Neural progenitor cell (in vitro differentiated cells): ENCODE measurements at regions not wholly inside any gene's neighbourhood (a gene's known extent, or its start where the extent isn't known, plus 50 kb on each side); places are given as distances from the start of the nearest gene placed in this dataset.
A peak's percentile ranks its signal among the peaks of the same experiment; 100 is the strongest.

ENCODE experiments used
- DNase-seq: peaks from one replicate; pipeline ENCODE4 v3.0.0-alpha.2; 2016; ENCODE audit warnings: low spot score
- H2AFZ ChIP-seq: fragments of 200-600 bp; sonication (generic); replicated peaks from 2 replicates; pipeline ENCODE4 v1.6.1; 2016; ENCODE audit warnings: antibody characterized with exemption
- H3F3A ChIP-seq: fragments of 200-600 bp; sonication (generic); 2 replicates; pipeline ENCODE4 v1.6.1; 2016; ENCODE audit warnings: antibody characterized with exemption, low read depth
- H3K27ac ChIP-seq: fragments of 200-600 bp; sonication (generic); 2 replicates; pipeline ENCODE4 v1.5.1; 2016; ENCODE audit warnings: mild to moderate bottlenecking
- H3K27me3 ChIP-seq: fragments of 200-600 bp; sonication (generic); 2 replicates; pipeline ENCODE4 v1.6.1; 2016; ENCODE audit warnings: mild to moderate bottlenecking, moderate library complexity
- H3K36me3 ChIP-seq: fragments of 200-600 bp; sonication (generic); 2 replicates; pipeline ENCODE4 v1.5.1; 2016
- H3K4me1 ChIP-seq: fragments of 200-600 bp; sonication (generic); 2 replicates; pipeline ENCODE4 v1.6.1; 2016; ENCODE audit warnings: mixed run types
- H3K4me2 ChIP-seq: fragments of 200-600 bp; sonication (generic); 2 replicates; pipeline ENCODE4 v1.6.1; 2016
- H3K4me3 ChIP-seq: fragments of 200-600 bp; sonication (generic); 2 replicates; pipeline ENCODE4 v1.5.1; 2016
- H3K79me2 ChIP-seq: fragments of 200-600 bp; sonication (generic); 2 replicates; pipeline ENCODE4 v1.6.1; 2016; ENCODE audit warnings: low read depth
- H3K9ac ChIP-seq: fragments of 200-600 bp; sonication (generic); 2 replicates; pipeline ENCODE4 v1.6.1; 2016
- H3K9me3 ChIP-seq: fragments of 200-600 bp; sonication (generic); 2 replicates; pipeline ENCODE4 v1.5.1; 2016; ENCODE audit warnings: low read depth
- H4K20me1 ChIP-seq: fragments of 200-600 bp; sonication (generic); 2 replicates; pipeline ENCODE4 v1.6.1; 2016; ENCODE audit warnings: low read depth
- H3K27ac Mint-ChIP-seq: 3 replicates; pipeline ENCODE4 v1.8.0; 2021; ENCODE audit warnings: mixed read lengths
- H3K27me3 Mint-ChIP-seq: 2 replicates; pipeline ENCODE4 v1.8.0; 2022; ENCODE audit warnings: low read depth, mild to moderate bottlenecking, inconsistent platforms, moderate library complexity, mixed read lengths; ENCODE audit not compliant: insufficient read depth
- H3K36me3 Mint-ChIP-seq: 3 replicates; pipeline ENCODE4 v1.8.0; 2021; ENCODE audit warnings: mixed read lengths
- H3K4me1 Mint-ChIP-seq: 3 replicates; pipeline ENCODE4 v1.8.0; 2021; ENCODE audit warnings: mixed read lengths
- H3K4me3 Mint-ChIP-seq: 3 replicates; pipeline ENCODE4 v1.8.0; 2021; ENCODE audit warnings: mild to moderate bottlenecking, moderate library complexity, mixed read lengths
- H3K9me3 Mint-ChIP-seq: 3 replicates; pipeline ENCODE4 v1.8.0; 2020; ENCODE audit warnings: mixed read lengths
- CTCF ChIP-seq: fragments of 200-600 bp; sonication (generic); IDR thresholded peaks from 2 replicates; pipeline ENCODE4 v1.5.1; 2017; ENCODE audit warnings: antibody characterized with exemption, mild to moderate bottlenecking
- EZH2 ChIP-seq: fragments of 200-600 bp; sonication (generic); IDR thresholded peaks from 2 replicates; pipeline ENCODE4 v1.6.1; 2017; ENCODE audit warnings: antibody characterized with exemption, mild to moderate bottlenecking, moderate library complexity
- EZH2phosphoT487 ChIP-seq: fragments of 200-600 bp; sonication (generic); IDR thresholded peaks from 2 replicates; pipeline ENCODE4 v1.6.1; 2017; ENCODE audit warnings: antibody characterized with exemption

GRCh38 chr7:68729371-68729770 is 868.9 kb upstream of the AUTS2 start:
- peak overlapping the region; percentile 72 for H3K27ac Mint-ChIP-seq
- Histone ChIP-seq H3K9me3 (no peaks in the 10 kb centered on the region), H3K27ac (no peak overlapping the region), H3K9ac (no peak overlapping the region), H3K27me3 (no peaks in the 10 kb centered on the region), H3F3A (no peaks in the 10 kb centered on the region), H3K4me1 (peaks cover 7% of the 10 kb centered on the region), H3K4me2 (no peak overlapping the region), H3K79me2 (no peaks in the 10 kb centered on the region), H2AFZ (no peak overlapping the region), H3K4me3 (no peak overlapping the region), H3K36me3 (no peaks in the 10 kb centered on the region), H4K20me1 (no peaks in the 10 kb centered on the region)
- H3K9me3 Mint-ChIP-seq, result no peaks in the 10 kb centered on the region
- DNase-seq, result peak; percentile 14
- H3K4me1 Mint-ChIP-seq, result peaks cover 2% of the 10 kb centered on the region
- H3K27me3 Mint-ChIP-seq, result peaks cover 10% of the 10 kb centered on the region
- H3K4me3 Mint-ChIP-seq, result no peak overlapping the region
- no peaks in the 10 kb centered on the region for H3K36me3 Mint-ChIP-seq
- no peak for TF ChIP-seq EZH2phosphoT487

GRCh38 chr7:68730194-68730593 is 868.1 kb upstream of the AUTS2 start:
- Histone ChIP-seq H3K27me3 (no peaks in the 10 kb centered on the region), H3K79me2 (no peaks in the 10 kb centered on the region), H3K9me3 (no peaks in the 10 kb centered on the region), H3K4me1 (peaks cover 7% of the 10 kb centered on the region), H3K9ac (no peak overlapping the region), H4K20me1 (no peaks in the 10 kb centered on the region), H3K27ac (no peak overlapping the region), H3K4me2 (no peak overlapping the region), H3K4me3 (no peak overlapping the region), H2AFZ (no peak overlapping the region), H3K36me3 (no peaks in the 10 kb centered on the region), H3F3A (no peaks in the 10 kb centered on the region)
- no peak overlapping the region for H3K27ac Mint-ChIP-seq
- peaks cover 2% of the 10 kb centered on the region for H3K4me1 Mint-ChIP-seq
- no peak for DNase-seq
- no peaks in the 10 kb centered on the region for H3K9me3 Mint-ChIP-seq
- H3K36me3 Mint-ChIP-seq, result no peaks in the 10 kb centered on the region
- no peak overlapping the region for H3K4me3 Mint-ChIP-seq
- H3K27me3 Mint-ChIP-seq, result peaks cover 8% of the 10 kb centered on the region
- TF ChIP-seq CTCF, result no peak
- TF ChIP-seq EZH2phosphoT487, result no peak
- TF ChIP-seq EZH2, result no peak

- peaks cover 8% of the 10 kb centered on the region for H3K27me3 Mint-ChIP-seq
- no peak for DNase-seq
These were observed 867.3 kb upstream of the AUTS2 start for GRCh38 chr7:68730964-68731363.

More at GRCh38 chr7:68730964-68731363, 867.3 kb upstream of the AUTS2 start:
- H3K4me3 Mint-ChIP-seq, result no peak overlapping the region
- H3K9me3 ChIP-seq, result no peaks in the 10 kb centered on the region
- H3K27ac ChIP-seq, result no peak overlapping the region
- H3K4me2 ChIP-seq, result no peak overlapping the region
- H3K27me3 ChIP-seq, result no peaks in the 10 kb centered on the region
- no peaks in the 10 kb centered on the region for H3K36me3 ChIP-seq
- H3K27ac Mint-ChIP-seq, result no peak overlapping the region
- H3K4me3 ChIP-seq, result no peak overlapping the region
- no peaks in the 10 kb centered on the region for H3K36me3 Mint-ChIP-seq
- TF ChIP-seq CTCF (no peak), EZH2phosphoT487 (no peak), EZH2 (no peak)
- no peaks in the 10 kb centered on the region for H4K20me1 ChIP-seq
- no peaks in the 10 kb centered on the region for H3K9me3 Mint-ChIP-seq
- no peaks in the 10 kb centered on the region for H3F3A ChIP-seq
- H2AFZ ChIP-seq, result no peak overlapping the region
- H3K4me1 Mint-ChIP-seq, result peaks cover 2% of the 10 kb centered on the region
- no peaks in the 10 kb centered on the region for H3K79me2 ChIP-seq
- no peak overlapping the region for H3K9ac ChIP-seq
- H3K4me1 ChIP-seq, result peaks cover 7% of the 10 kb centered on the region
